HepG2 (cell line): ENCODE measurements at regions not wholly inside any gene's neighbourhood (a gene's known extent, or its start where the extent isn't known, plus 50 kb on each side); places are given as distances from the start of the nearest gene placed in this dataset.

ENCODE experiments used
- ATAC-seq: fragments of 200-7000 bp; cut with Tn5 transposase; 3 replicates; pipeline ENCODE4 v1.9.1; 2020; ENCODE audit warnings: mild to moderate bottlenecking, moderate library complexity
- BruUV-seq: library from RNA; stranded (reverse); fragments of 400-500 nt; replicated peaks from 2 replicates; lab custom pipeline; 2021; lab: Mats Ljungman, UMichigan
- CTCF ChIA-PET: fragments of 300-600 bp; formaldehyde crosslinking; extraction: SDS; loops from one replicate; lab custom pipeline; 2021; ENCODE audit warnings: low total read pairs, inconsistent platforms, low intra/inter-chr PET ratio; lab: Yijun Ruan, JAX
- POLR2A ChIA-PET: fragments of 350-600 bp; sonication (Branson Sonifier 250); formaldehyde crosslinking; loops from one replicate; lab custom pipeline; 2020; ENCODE audit warnings: antibody characterized with exemption, inconsistent platforms; lab: Yijun Ruan, JAX
- DNase-seq: peaks from one replicate; pipeline ENCODE4 v3.0.0-alpha.2; 2015; ENCODE audit warnings: low spot score
- FAIRE-seq: peaks from 3 replicates; lab custom pipeline; 2011; peaks lifted over from hg19 to GRCh38; lab: Jason Lieb, UNC
- H2AFZ ChIP-seq: one replicate; pipeline ENCODE4 v1.6.1; 2011; ENCODE audit warnings: low read length, inconsistent platforms
- H3K27ac ChIP-seq: fragments of 300-600 bp; 3 replicates; pipeline ENCODE4 v1.8.0; 2011; ENCODE audit warnings: mixed run types, mild to moderate bottlenecking, mixed read lengths, low read length, inconsistent platforms; ENCODE audit not compliant: insufficient read depth; ENCODE audit errors: extremely low read length
- H3K27me3 ChIP-seq, 2 experiments: fragments of 200-600 bp in 1 of 2; 2 replicates in 1 of 2; 3 replicates in 1 of 2; pipeline versions ENCODE4 v1.6.0 to v1.8.0; 2011; ENCODE audit warnings: low read length in 2 of 2, mild to moderate bottlenecking in 2 of 2, moderate library complexity in 2 of 2, inconsistent platforms in 1 of 2; ENCODE audit not compliant: insufficient read depth in 2 of 2, control insufficient read depth in 1 of 2
- H3K36me3 ChIP-seq, 2 experiments: fragments of 200-600 bp in 1 of 2; replicated peaks in 1 of 2; 2 replicates in 1 of 2; 3 replicates in 1 of 2; pipeline versions ENCODE4 v1.5.1 to v1.8.0; 2011; ENCODE audit warnings: low read length in 2 of 2, inconsistent platforms in 1 of 2; ENCODE audit not compliant: insufficient read depth in 2 of 2, control insufficient read depth in 1 of 2
- H3K4me1 ChIP-seq: 2 replicates; pipeline ENCODE4 v1.5.1; 2012; ENCODE audit warnings: low read length, inconsistent platforms; ENCODE audit not compliant: insufficient read depth
- H3K4me2 ChIP-seq: 2 replicates; pipeline ENCODE4 v1.6.0; 2011; ENCODE audit warnings: low read depth, low read length, inconsistent platforms
- H3K4me3 ChIP-seq, 3 experiments: fragments of 200-600 bp in 1 of 3; sonication (generic), shearing (Covaris generic) in 1 of 3; replicated peaks in 1 of 3; 2 replicates each; pipeline ENCODE4 v1.5.1; 2011 to 2016; ENCODE audit warnings: low read length in 3 of 3, inconsistent platforms in 2 of 3, low read depth in 2 of 3, mild to moderate bottlenecking in 2 of 3, control low read depth in 1 of 3, mixed read lengths in 1 of 3; ENCODE audit not compliant: insufficient read depth in 1 of 3
- H3K79me2 ChIP-seq: one replicate; pipeline ENCODE4 v1.6.1; 2011; ENCODE audit warnings: low read length, inconsistent platforms; ENCODE audit not compliant: insufficient read depth
- H3K9ac ChIP-seq: 2 replicates; pipeline ENCODE4 v1.6.0; 2011; ENCODE audit warnings: mild to moderate bottlenecking, low read depth, low read length, inconsistent platforms; ENCODE audit not compliant: insufficient read depth
- H3K9me3 ChIP-seq: 2 replicates; pipeline ENCODE4 v1.5.1; 2012; ENCODE audit warnings: mild to moderate bottlenecking, low read length
- H4K20me1 ChIP-seq: 2 replicates; pipeline ENCODE4 v1.6.0; 2011; ENCODE audit warnings: inconsistent platforms, mild to moderate bottlenecking, low read length, moderate library complexity; ENCODE audit not compliant: insufficient read depth
- ATF4 ChIP-seq, 2 experiments: fragments of 450-650 bp in 1 of 2; sonication (generic) in 1 of 2; formaldehyde crosslinking; IDR thresholded peaks; 2 replicates each; pipeline versions ENCODE4 v1.5.0 to v1.8.0; 2020 to 2022; ENCODE audit warnings: mild to moderate bottlenecking in 1 of 2, missing genetic modification reagents in 1 of 2
- CERS6 ChIP-seq: sonication (generic); formaldehyde crosslinking; IDR thresholded peaks from 2 replicates; pipeline ENCODE4 v1.5.0; 2020; ENCODE audit warnings: missing genetic modification reagents
- FOXA3 ChIP-seq: IDR thresholded peaks from 2 replicates; pipeline ENCODE4 v1.6.1; 2016; ENCODE audit warnings: missing genetic modification reagents, missing compliant biosample characterization
- NFYB ChIP-seq: sonication (generic); formaldehyde crosslinking; IDR thresholded peaks from 2 replicates; pipeline ENCODE4 v1.4.0; 2020; ENCODE audit warnings: missing genetic modification reagents
- NR2F6 ChIP-seq, 2 experiments: IDR thresholded peaks; 2 replicates each; pipeline ENCODE4 v1.6.1; 2016; ENCODE audit warnings: antibody characterized with exemption in 1 of 2, mild to moderate bottlenecking in 1 of 2
- PHF21A ChIP-seq: sonication (generic); formaldehyde crosslinking; IDR thresholded peaks from 2 replicates; pipeline ENCODE4 v1.5.0; 2020; ENCODE audit warnings: mild to moderate bottlenecking, missing genetic modification reagents
- PRMT3 ChIP-seq: sonication (generic); formaldehyde crosslinking; IDR thresholded peaks from 2 replicates; pipeline ENCODE4 v1.8.1; 2022; ENCODE audit warnings: low read depth, mild to moderate bottlenecking, moderate library complexity, missing genetic modification reagents, borderline replicate concordance
- SNRNP70 ChIP-seq: fragments of 200-400 bp; formaldehyde crosslinking; IDR thresholded peaks from 2 replicates; pipeline ENCODE4 v1.6.1; 2017; ENCODE audit warnings: mild to moderate bottlenecking, low read depth, low read length, moderate library complexity
- ZFP37 ChIP-seq: sonication (generic); formaldehyde crosslinking; IDR thresholded peaks from 2 replicates; pipeline ENCODE4 v1.4.0; 2020; ENCODE audit warnings: missing genetic modification reagents, borderline replicate concordance
- ZKSCAN1 ChIP-seq: fragments of 150-350 bp; IDR thresholded peaks from 2 replicates; pipeline ENCODE4 v1.6.1; 2014; ENCODE audit warnings: low read length
- ZNF263 ChIP-seq: sonication (generic); formaldehyde crosslinking; IDR thresholded peaks from 2 replicates; pipeline ENCODE4 v1.4.0; 2020; ENCODE audit warnings: missing genetic modification reagents
- ZNF556 ChIP-seq: sonication (generic); formaldehyde crosslinking; IDR thresholded peaks from 2 replicates; pipeline ENCODE4 v1.4.0; 2020; ENCODE audit warnings: mild to moderate bottlenecking, missing genetic modification reagents, borderline replicate concordance
- ZNF589 ChIP-seq: sonication (generic); formaldehyde crosslinking; conservative IDR thresholded peaks from 2 replicates; pipeline ENCODE4 v1.8.0; 2022; ENCODE audit warnings: mild to moderate bottlenecking, moderate library complexity, missing genetic modification reagents
- WGBS: methylation state at CpG from one replicate; pipeline ENCODE4 v1.1.6; 2017; ENCODE audit warnings: low lambda C conversion rate; 5-methylcytosine and 5-hydroxymethylcytosine counted together
- in situ Hi-C: cut with HindIII; loops from 2 replicates; pipeline ENCODE4 v1.10.0; 2017; ENCODE audit warnings: low pct_unique_long_range_greater_than_20kb; ENCODE audit not compliant: extremely low pct_ligation_motif_present
- intact Hi-C: fragments of 100-400 bp; cut with micrococcal nuclease; formaldehyde crosslinking; loops from one replicate; pipeline ENCODE4 v1.10.0; 2022; ENCODE audit not compliant: unreplicated experiment

DNA sequence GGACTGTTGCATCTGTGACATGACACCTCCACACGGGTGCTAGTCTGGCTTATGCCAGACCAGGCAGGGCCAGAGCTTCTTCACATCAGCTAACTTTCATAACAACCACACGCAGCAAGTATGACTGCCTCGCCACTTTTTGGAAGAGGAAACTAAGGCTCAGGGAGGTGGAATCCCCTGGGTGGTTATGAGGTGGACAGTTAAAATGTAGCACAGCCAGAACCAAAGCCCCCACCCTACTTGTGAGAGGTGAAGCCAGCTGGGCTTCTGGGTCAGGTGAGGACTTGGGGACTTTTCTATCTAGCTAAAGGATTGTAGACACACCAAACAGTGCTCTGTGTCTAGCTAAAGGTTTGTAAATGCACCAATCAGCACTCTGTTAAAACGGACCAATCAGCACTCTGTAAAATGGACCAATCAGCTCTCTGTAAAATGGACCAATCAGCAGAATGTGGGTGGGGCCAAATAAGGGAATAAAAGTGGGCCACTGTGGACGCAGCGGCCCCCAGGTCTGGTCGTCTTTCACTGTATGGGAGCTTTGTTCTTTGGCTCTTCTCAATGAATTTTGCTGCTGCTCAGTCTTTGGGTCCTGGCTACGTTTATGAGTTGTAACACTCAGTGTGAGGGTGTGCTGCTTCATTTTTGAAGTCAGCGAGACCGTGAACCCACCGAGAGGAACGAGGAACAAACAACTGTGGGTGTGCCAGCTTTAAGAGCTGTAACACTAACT is 171.0 kb downstream of the PTPN20 start:
- no peaks in the 10 kb centered on the region for H3K4me1 ChIP-seq
- FAIRE-seq (no peak), DNase-seq (no peak), ATAC-seq (no peak)
- H3K27ac ChIP-seq: no peak overlapping the region
- H3K36me3 ChIP-seq: no peaks in the 10 kb centered on the region
- intact Hi-C loops (no loop called here), in situ Hi-C loops (no loop called here)
- no TSS peak for BruUV-seq
- no peaks in the 10 kb centered on the region for H3K9me3 ChIP-seq
- whole genome bisulfite sequencing: 19% methylated on average over 9 of the region's 12 CpGs
- peaks cover 0 to 18% of the 10 kb centered on the region in 2 experiments; a peak in 2 of 5 replicates for H3K27me3 ChIP-seq
- H4K20me1 ChIP-seq: no peaks in the 10 kb centered on the region
- ChIA-PET CTCF (no interaction called here), POLR2A (no interaction called here)
- no peak overlapping the region for H3K4me2 ChIP-seq
- TF ChIP-seq ZNF589 (CRISPR knock-in tag): no peak
- no peak for TF ChIP-seq SNRNP70
- TF ChIP-seq ZFP37 (CRISPR knock-in tag): no peak
- no peak for TF ChIP-seq ZNF556
- TF ChIP-seq PHF21A (CRISPR knock-in tag): no peak
- TF ChIP-seq PRMT3 (CRISPR knock-in tag): no peak
- no peak for TF ChIP-seq CERS6
- peak; percentile 28; the same call in 1 of the 2 replicates for TF ChIP-seq NFYB
- H3K9ac ChIP-seq: no peak overlapping the region
- H2AFZ ChIP-seq: no peak overlapping the region
- H3K4me3 ChIP-seq: no peak overlapping the region
- no peaks in the 10 kb centered on the region for H3K79me2 ChIP-seq

DNA sequence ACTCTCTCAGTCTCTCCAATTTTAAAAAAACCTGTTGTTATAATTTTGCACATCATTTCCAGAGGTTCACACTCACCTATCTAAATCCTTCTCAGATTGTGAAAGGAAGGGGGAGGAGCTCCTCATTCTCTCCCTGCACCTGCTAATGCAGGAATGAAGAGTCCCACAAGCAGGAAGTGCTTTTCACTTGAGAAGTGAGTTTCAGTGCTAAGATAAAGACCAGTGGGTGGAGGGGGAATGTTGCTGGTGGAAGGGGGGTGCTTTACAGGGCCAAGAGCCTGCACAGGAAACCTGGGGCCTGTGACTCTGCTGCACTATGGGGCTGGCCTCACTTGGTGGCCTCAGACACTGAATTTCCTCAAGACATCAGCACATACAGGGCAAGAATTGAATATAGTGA is 176.4 kb downstream of the PTPN20 start:
- no peaks in the 10 kb centered on the region for H3K36me3 ChIP-seq
- no peak for ATAC-seq
- CTCF ChIA-PET: no interaction called here

More for the DNA sequence above, 176.4 kb downstream of the PTPN20 start:
- FAIRE-seq (no peak), DNase-seq (no peak)
- BruUV-seq: no TSS peak
- H3K4me1 ChIP-seq: no peaks in the 10 kb centered on the region
- in situ Hi-C loops: no loop called here
- peaks cover 4 to 31% of the 10 kb centered on the region in 2 experiments; a peak in 4 of 5 replicates for H3K27me3 ChIP-seq
- H3K79me2 ChIP-seq: no peaks in the 10 kb centered on the region
- no peak overlapping the region for H2AFZ ChIP-seq
- intact Hi-C loops: no loop called here
- TF ChIP-seq FOXA3: no peak
- no peak for TF ChIP-seq ZKSCAN1
- TF ChIP-seq NR2F6 (IDR thresholded peaks at IDR 0.05): no peak
- TF ChIP-seq NR2F6 (CRISPR knock-in tag; IDR thresholded peaks at IDR 0.05): no peak
- no peak for TF ChIP-seq ATF4 (CRISPR knock-in tag; IDR thresholded peaks at IDR 0.05)
- TF ChIP-seq ZNF263 (CRISPR knock-in tag): no peak
- H4K20me1 ChIP-seq: no peaks in the 10 kb centered on the region
- H3K4me3 ChIP-seq: no peak overlapping the region
- no peak overlapping the region for H3K9ac ChIP-seq
- POLR2A ChIA-PET: no interaction called here
- H3K27ac ChIP-seq: no peak overlapping the region
- no peaks in the 10 kb centered on the region for H3K9me3 ChIP-seq
- H3K4me2 ChIP-seq: no peak overlapping the region
